IMR-90 (cell line): ENCODE measurements at regions not wholly inside any gene's neighbourhood (a gene's known extent, or its start where the extent isn't known, plus 50 kb on each side); places are given as distances from the start of the nearest gene placed in this dataset.

Experiments used
- ATAC-seq: fragments of 200-7000 bp; cut with Tn5 transposase; 2 replicates; pipeline ENCODE4 v1.9.1; 2020; ENCODE audit warnings: low read depth, mild to moderate bottlenecking, moderate library complexity
- BruUV-seq: library from RNA; stranded (reverse); fragments of 400-500 nt; replicated peaks from 2 replicates; lab custom pipeline; 2021; lab: Mats Ljungman, UMichigan
- CTCF ChIA-PET: fragments of 300-600 bp; formaldehyde crosslinking; extraction: SDS; loops from one replicate; lab custom pipeline; 2021; ENCODE audit warnings: antibody characterized with exemption; lab: Yijun Ruan, JAX
- POLR2A ChIA-PET: fragments of 300-600 bp; sonication (Branson Sonifier 250); formaldehyde crosslinking; loops from one replicate; lab custom pipeline; 2022; ENCODE audit warnings: antibody characterized with exemption; ENCODE audit not compliant: unreplicated experiment; lab: Charles Lee
- DNase-seq: peaks from one replicate; pipeline ENCODE4 v3.0.0; 2013
- H2AFZ ChIP-seq: replicated peaks from 2 replicates; pipeline ENCODE3; 2013; ENCODE audit warnings: low read length, mild to moderate bottlenecking; ENCODE audit not compliant: poor library complexity
- H2AK5ac ChIP-seq: 2 replicates; pipeline ENCODE4 v1.6.1; 2013; ENCODE audit warnings: low read depth, low read length, inconsistent platforms
- H2AK9ac ChIP-seq: replicated peaks from 2 replicates; pipeline ENCODE3; 2013; ENCODE audit warnings: mild to moderate bottlenecking, low read depth, low read length, moderate library complexity; ENCODE audit not compliant: poor library complexity
- H2BK120ac ChIP-seq: 2 replicates; pipeline ENCODE4 v1.6.1; 2013; ENCODE audit warnings: low read depth, low read length, inconsistent platforms
- H2BK15ac ChIP-seq: 3 replicates; pipeline ENCODE4 v1.6.1; 2013; ENCODE audit warnings: low read depth, low read length, inconsistent platforms
- H2BK20ac ChIP-seq: 2 replicates; pipeline ENCODE4 v1.6.1; 2013; ENCODE audit warnings: low read depth, mild to moderate bottlenecking, inconsistent platforms, low read length, moderate library complexity
- H2BK5ac ChIP-seq: 2 replicates; pipeline ENCODE4 v1.6.1; 2013; ENCODE audit warnings: mild to moderate bottlenecking, low read depth, low read length, inconsistent platforms; ENCODE audit not compliant: poor library complexity, severe bottlenecking
- H3K14ac ChIP-seq: replicated peaks from 2 replicates; pipeline ENCODE4 v1.6.1; 2013; ENCODE audit warnings: low read depth, low read length, inconsistent platforms
- H3K18ac ChIP-seq: 2 replicates; pipeline ENCODE4 v1.6.1; 2013; ENCODE audit warnings: low read depth, low read length, control low read depth
- H3K23ac ChIP-seq: 2 replicates; pipeline ENCODE4 v1.6.1; 2013; ENCODE audit warnings: low read depth, low read length, inconsistent platforms
- H3K27ac ChIP-seq: 2 replicates; pipeline ENCODE4 v1.5.1; 2013; ENCODE audit warnings: mild to moderate bottlenecking, control low read depth, low read length; ENCODE audit not compliant: insufficient read depth
- H3K27me3 ChIP-seq: 2 replicates; pipeline ENCODE4 v1.6.1; 2013; ENCODE audit warnings: low read length; ENCODE audit not compliant: control insufficient read depth, insufficient read depth
- H3K36me3 ChIP-seq: 2 replicates; pipeline ENCODE4 v1.6.1; 2013; ENCODE audit warnings: low read length, mixed read lengths; ENCODE audit not compliant: control insufficient read depth, insufficient read depth
- H3K4ac ChIP-seq: 2 replicates; pipeline ENCODE4 v1.6.1; 2013; ENCODE audit warnings: low read depth, low read length, inconsistent platforms
- H3K4me1 ChIP-seq: 2 replicates; pipeline ENCODE4 v1.6.1; 2013; ENCODE audit warnings: low read length, mixed read lengths; ENCODE audit not compliant: control insufficient read depth, insufficient read depth
- H3K4me2 ChIP-seq: 2 replicates; pipeline ENCODE4 v1.6.1; 2013; ENCODE audit warnings: low read depth, mild to moderate bottlenecking, control low read depth, low read length, moderate library complexity
- H3K4me3 ChIP-seq: 2 replicates; pipeline ENCODE4 v1.5.1; 2013; ENCODE audit warnings: low read depth, mild to moderate bottlenecking, control low read depth, low read length, moderate library complexity; ENCODE audit not compliant: insufficient read depth
- H3K56ac ChIP-seq: 2 replicates; pipeline ENCODE4 v1.6.1; 2013; ENCODE audit warnings: low read length, inconsistent platforms; ENCODE audit not compliant: insufficient read depth; ENCODE audit errors: extremely low read depth
- H3K79me1 ChIP-seq, 2 experiments: 2 replicates each; pipeline ENCODE4 v1.6.1; 2013; ENCODE audit warnings: low read length in 2 of 2, inconsistent platforms in 1 of 2, low read depth in 1 of 2
- H3K9ac ChIP-seq: 2 replicates; pipeline ENCODE4 v1.6.1; 2013; ENCODE audit warnings: low read depth, low read length, control low read depth
- H3K9me1 ChIP-seq: 2 replicates; pipeline ENCODE4 v1.6.1; 2013; ENCODE audit warnings: low read length, inconsistent platforms; ENCODE audit not compliant: insufficient read depth
- H3K9me3 ChIP-seq: 2 replicates; pipeline ENCODE4 v1.6.1; 2013; ENCODE audit warnings: low read length; ENCODE audit not compliant: control insufficient read depth, insufficient read depth
- H4K20me1 ChIP-seq: 2 replicates; pipeline ENCODE4 v1.6.1; 2013; ENCODE audit warnings: low read length, inconsistent platforms; ENCODE audit not compliant: insufficient read depth
- H4K5ac ChIP-seq: 2 replicates; pipeline ENCODE4 v1.6.1; 2013; ENCODE audit warnings: mild to moderate bottlenecking, low read depth, low read length, control low read depth
- H4K8ac ChIP-seq, 2 experiments: 2 replicates each; pipeline ENCODE4 v1.6.1; 2013; ENCODE audit warnings: low read depth in 2 of 2, low read length in 2 of 2, control low read depth in 1 of 2, inconsistent platforms in 1 of 2
- H4K91ac ChIP-seq: 2 replicates; pipeline ENCODE4 v1.6.1; 2013; ENCODE audit warnings: low read depth, low read length, inconsistent platforms; ENCODE audit not compliant: insufficient read depth
- RFX5 ChIP-seq: IDR thresholded peaks from 2 replicates; pipeline ENCODE4 v1.8.0; 2012; ENCODE audit warnings: low read depth, mild to moderate bottlenecking, low read length, moderate library complexity
- WGBS, 2 experiments: methylation state at CpG; one replicate each; pipeline versions ENCODE4 v1.1.5 to v1.1.7; 2013; ENCODE audit warnings: missing lambda C conversion rate in 2 of 2; ENCODE audit not compliant: insufficient read length in 1 of 2; ENCODE audit errors: extremely low coverage in 2 of 2; 5-methylcytosine and 5-hydroxymethylcytosine counted together
- dilution Hi-C: fragments of 300-500 bp; cut with HindIII; formaldehyde crosslinking; loops from one replicate; pipeline ENCODE4 v1.14.3; 2018; ENCODE audit warnings: low sequenced_read_pairs; ENCODE audit not compliant: unreplicated experiment
- in situ Hi-C: fragments of 300-500 bp; cut with MboI; formaldehyde crosslinking; loops from 3 replicates; pipeline ENCODE4 v1.14.3; 2019; ENCODE audit warnings: low sequenced_read_pairs, inconsistent platforms, mixed read lengths
- intact Hi-C: fragments of 100-400 bp; cut with micrococcal nuclease; formaldehyde crosslinking; loops from 2 replicates; pipeline ENCODE4 v1.10.0; 2022

DNA sequence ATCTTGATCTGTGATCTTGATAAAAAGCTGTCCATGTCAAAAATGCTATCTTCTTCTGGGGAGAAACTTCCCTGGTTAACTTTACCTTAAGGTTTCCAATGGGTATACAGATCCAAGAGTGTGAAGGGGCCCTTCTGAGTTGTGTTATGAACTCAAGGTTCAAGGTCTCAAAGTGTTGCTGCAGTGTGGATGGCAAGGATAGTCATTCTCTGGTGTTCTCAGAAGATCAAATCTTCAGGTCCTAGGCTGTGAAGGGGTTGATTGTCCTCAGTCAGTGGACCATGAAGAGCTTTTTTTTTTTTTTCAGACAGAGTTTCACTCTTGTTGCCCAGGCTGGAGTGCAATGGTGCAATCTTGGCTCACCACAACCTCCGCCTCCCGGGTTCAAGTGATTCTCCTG, 114.4 kb downstream of the SPTSSA start:
- ATAC-seq: no peak
- no TSS peak for BruUV-seq
- Histone ChIP-seq H2BK5ac (no peak overlapping the region), H3K4me1 (no peaks in the 10 kb centered on the region), H3K56ac (no peak overlapping the region), H3K4me3 (no peak overlapping the region), H3K9ac (no peak overlapping the region), H3K18ac (no peak overlapping the region), H3K4me2 (no peak overlapping the region), H3K14ac (no peak overlapping the region), H2BK20ac (no peak overlapping the region), H3K36me3 (no peaks in the 10 kb centered on the region), H4K20me1 (no peaks in the 10 kb centered on the region), H3K9me1 (no peaks in the 10 kb centered on the region), H2AK9ac (no peak overlapping the region), H2AFZ (no peak overlapping the region), H3K9me3 (no peaks in the 10 kb centered on the region; the same call in 1 of the 2 replicates), H2AK5ac (no peak overlapping the region), H4K5ac (no peak overlapping the region), H4K91ac (no peak overlapping the region), H3K27ac (no peak overlapping the region), H2BK15ac (no peak overlapping the region), H3K4ac (no peak overlapping the region), H3K27me3 (no peaks in the 10 kb centered on the region), H4K8ac (no peak overlapping the region), H3K79me1 (no peaks in the 10 kb centered on the region), H3K23ac (no peak overlapping the region), H2BK120ac (no peak overlapping the region)
- ChIA-PET POLR2A (no interaction called here), CTCF (no interaction called here)
- TF ChIP-seq RFX5: no peak
- intact Hi-C loops: no loop called here
- no peak for DNase-seq
- in situ Hi-C loops: no loop called here
- no CpG with 5 or more reads among the region's 2 CpGs for WGBS, 2 experiments
- dilution Hi-C loops: no loop called here
